Glomerular endothelial cell (primary cell): ENCODE measurements at regions not wholly inside any gene's neighbourhood (a gene's known extent, or its start where the extent isn't known, plus 50 kb on each side); places are given as distances from the start of the nearest gene placed in this dataset.
"Not testable (repeated sequence)": the region's sequence is repeated elsewhere in the genome, so short reads cannot be mapped to it uniquely, and the experiment has no call there.

ENCODE experiments used
- DNase-seq: peaks from one replicate; pipeline ENCODE4 v3.0.0-alpha.2; 2011; ENCODE audit warnings: low read depth, low spot score; ENCODE audit errors: extremely low read depth

DNA sequence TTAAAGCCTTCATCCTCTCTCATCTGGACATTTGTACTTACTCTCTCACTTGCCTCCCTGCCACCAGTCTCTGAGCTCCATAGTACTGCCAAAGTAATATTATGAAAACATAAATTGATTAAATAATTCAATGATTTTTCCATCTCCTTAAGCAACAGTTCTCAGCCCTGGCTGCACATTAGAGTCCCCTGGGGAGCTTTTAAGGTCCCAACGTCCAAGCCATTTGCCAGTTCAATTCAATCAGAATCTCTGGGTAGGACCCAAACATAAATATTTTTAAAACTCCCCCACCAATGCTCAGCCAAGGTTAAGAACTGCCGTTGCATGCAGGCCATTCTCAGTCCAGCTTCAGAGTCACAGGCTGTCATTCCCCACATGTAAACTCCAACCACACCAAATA lies 114.4 kb upstream of the BMAL1 start:
- DNase-seq, result no peak

DNA sequence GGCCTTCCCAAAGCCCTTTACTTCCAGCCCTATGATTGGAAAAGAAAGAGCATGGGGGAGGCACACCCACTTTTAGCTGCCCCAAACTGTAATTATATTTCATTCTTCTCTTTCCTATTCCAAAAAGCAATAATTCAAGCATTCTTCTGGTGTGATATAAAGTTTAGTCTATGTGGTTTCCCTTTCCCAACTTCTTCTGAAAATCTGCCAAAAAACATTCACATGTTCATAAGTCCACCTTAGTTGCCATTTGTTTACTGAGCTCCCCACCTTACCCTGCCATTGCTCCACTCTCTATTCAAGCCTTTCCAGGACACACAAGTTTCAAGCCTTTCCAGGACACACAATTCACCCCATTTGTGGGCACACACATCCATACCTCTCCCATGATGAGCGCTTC lies 111.6 kb upstream of the BMAL1 start:
- no peak for DNase-seq

DNA sequence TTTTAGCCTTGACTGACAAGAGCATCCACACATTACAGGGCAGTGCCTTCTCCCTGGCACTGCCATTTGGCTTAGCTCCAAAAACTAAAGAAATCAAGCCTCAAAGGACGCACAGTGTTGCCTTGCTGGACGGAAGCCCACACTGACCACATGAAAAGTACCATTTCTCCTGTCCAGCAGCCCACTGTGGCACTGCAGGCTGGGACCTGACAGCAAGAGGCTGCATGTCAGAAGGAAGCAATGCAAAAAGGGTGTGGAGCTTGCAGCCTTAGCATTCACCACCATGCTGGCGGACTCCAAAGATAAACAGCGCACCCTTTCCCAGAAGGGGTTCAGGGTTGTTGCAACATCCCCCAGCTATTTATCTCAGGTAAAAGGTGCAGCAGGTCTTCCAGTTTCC lies 109.3 kb upstream of the BMAL1 start:
- no peak for DNase-seq

DNA sequence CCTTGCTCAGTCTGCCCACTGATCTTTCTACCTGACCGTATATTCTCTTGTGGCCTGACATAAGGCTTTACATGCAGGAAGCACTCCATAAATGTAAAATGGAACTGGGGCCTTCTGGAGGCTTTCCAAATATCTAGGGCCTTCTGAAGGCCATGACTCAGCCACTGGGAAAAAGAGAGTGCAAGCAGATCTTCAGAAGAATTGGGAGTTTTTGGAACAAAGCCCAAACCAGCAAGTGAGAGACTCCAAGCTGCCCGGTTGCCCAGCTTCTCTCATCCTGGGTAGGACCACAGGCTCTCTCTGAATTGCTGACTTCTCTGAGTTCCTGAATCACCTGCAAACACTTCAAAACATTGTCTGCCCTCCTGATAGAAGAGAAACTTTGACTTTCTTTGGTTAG lies 107.9 kb upstream of the BMAL1 start:
- no peak for DNase-seq

DNA sequence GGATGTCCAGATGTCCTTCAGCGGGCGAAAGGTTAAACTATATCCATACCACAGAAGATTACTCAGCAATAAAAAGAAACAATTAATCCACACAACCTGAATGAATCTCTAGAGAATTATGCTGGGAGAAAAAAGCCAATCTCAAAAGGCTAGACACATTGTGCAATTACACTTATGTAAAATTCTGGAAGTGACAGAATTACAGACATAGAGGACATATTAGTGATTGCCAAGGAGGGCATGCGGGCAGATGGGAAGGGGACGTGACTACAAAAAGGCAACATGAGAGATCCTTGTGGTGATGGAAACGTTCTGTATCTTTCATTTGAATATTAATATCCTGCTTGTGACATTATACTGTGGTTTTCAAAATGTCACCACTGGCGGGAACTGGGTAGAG lies 103.5 kb upstream of the BMAL1 start:
- DNase-seq, result no peak

DNA sequence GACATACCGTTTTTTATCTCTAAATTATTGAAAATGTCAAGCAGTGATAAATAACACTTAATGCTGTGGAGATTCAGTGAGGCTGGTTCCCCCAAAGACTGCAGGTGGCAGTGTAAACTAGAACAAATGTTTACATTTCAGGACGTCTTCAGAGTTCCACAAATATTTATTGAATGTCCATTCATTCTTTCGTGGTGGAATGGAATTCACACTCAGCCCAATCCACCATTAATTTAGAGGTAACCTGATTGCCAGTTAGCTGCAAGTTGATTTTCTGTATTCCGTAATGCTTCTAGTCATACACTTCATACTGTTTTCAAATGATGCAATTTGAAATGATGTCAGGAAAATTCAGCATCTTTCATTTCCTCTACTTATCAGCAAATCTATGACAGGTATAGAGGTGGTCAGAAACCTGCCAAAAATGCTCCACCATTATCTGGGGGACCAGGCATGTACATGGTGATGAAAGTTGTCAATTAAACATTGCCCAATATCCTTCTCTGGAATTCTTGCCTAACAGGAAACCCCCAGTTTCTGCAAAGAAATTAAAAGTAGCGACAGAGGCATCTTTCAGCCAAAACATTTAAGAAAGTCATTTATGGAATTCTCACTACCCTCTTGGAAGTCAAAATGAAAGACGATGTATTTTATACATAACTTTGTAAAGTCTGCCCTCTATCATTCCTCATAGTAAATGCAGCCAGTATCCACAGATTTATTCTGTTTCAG lies 94.3 kb upstream of the BMAL1 start:
- no peak for DNase-seq

DNA sequence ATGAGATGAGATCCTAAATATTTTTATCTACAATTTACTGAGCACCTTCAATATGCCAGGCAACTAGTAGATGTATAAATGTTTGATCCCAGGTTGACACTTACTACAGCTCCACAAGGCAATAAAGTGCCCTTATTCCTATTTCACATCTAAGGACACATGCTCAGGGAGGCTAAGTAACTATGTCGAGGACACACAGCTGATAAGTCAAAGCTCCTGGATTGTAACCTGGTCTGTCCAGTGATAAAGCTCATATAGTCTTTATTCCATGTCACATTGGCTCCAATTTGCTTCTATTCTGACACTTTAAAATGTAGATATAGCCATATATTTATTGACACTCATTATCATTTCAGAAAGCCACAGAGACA lies 93.8 kb upstream of the BMAL1 start:
- no peak for DNase-seq

DNA sequence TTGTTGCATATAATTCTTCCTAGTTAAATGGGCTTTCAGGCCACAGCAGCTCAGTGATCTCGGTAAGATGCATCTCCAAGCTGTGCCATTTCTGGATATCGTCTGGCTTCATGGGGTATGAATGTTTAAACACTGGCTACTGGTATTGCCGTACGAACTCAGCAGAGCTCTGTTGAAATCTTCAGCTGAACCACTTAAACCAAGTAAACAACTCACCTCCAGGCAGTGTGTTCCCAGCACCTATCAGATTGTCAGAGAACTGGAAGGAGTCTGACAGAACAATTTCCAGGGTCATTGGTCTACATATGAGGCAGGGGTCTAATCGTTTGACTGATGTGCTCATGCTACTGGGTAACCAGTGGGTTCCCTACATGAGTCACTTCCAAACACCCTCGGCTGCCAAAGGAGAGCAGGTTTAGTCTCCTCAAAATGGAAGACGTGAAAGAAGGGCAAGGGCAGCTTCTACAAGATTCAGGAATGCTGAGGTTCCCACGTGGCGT lies 93.2 kb upstream of the BMAL1 start:
- no peak for DNase-seq

DNA sequence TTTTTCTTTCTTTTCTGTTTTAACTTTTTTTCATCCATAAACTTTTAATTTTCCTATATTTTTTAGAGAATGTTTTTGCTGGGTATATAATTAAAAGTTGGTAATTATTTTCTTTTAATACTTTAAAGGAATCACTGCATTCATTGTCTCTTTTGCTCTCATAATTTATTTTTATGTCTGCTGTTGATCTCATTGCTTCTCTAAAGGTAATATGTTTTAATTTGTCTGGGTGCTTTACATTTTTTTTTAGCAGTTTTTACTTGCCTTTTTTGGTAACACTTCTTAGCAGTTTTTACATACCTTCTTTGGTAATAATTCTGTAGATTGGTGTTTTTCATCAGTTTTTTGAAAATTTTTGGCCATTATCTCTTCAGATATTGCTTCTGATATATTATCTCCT lies 89.4 kb upstream of the BMAL1 start:
- DNase-seq, result no peak

DNA sequence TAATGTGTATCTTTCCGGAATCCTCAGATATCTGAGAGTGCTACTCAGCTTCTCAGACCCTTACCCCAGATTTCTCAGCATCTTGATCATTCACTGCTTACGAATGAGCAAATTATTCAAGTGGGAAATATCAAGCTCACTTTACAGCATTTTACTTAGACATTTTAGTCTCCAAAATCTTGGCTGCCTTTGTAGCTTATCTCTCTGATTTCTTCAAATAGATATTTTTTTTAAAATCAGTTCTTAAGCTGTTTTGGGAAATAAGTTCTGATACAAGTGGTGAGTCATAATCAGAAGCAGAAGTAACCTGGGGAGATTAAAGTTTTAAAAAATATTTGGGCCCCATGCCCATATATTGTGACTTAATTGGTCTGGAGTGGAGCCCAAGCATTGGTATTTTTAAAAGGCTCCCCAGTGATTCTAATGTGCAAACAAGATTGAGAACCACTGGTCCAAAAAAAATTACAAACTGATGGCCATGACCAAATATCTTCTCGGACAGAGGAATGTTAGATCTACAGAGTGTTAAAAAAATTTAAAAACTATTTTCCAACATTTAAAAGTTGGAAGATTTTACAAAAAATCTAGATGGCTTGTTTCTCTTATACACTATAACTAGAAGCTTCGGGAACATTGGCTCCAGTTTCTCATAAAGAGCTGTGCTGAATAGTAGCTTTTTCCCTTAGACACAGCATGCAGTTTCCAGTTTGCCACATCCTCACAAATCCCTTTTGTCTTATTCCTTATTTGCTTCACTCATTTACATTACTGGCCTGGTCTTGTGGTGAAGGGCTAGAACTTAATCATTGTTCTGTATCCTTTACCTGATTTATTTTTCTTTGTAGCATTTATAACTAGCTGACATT lies 87.8 kb upstream of the BMAL1 start:
- no peak for DNase-seq

DNA sequence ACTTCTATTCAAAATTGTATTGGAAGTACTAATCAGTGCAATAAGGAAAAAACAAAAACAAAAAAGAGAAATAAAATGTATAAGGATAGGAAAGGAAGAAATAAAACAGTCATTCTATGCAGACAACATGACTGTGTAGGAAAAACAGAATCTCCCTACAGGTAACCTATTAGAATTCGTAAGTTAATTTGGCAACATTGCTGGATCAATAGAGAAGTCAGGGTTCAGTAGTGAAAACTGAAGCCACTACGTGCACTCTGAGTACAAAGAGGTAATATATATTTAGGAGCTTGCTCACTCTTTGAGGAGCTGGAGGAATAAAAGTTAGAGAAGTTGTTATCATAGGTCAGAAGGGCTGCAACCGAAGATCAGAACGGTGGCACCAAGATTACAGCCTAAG lies 84.0 kb upstream of the BMAL1 start:
- no peak for DNase-seq

DNA sequence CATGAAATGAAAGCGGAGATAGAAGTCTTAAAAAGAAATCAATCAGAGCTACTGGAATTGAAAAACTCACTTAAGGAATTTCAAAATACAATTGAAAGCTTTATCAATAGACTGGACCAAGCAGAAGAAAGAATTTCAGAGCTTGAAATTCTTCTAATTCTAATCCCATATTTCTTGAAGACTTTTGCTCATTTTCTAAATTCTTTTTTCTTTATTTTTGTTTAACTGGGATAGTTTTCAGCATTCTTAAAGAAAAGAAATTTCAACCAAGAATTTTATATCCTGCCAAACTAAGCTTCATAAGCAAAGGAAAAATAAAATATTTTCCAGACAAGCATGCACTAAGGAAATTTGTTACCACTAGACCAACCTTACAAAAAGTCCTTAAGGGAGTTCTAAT lies 80.2 kb upstream of the BMAL1 start:
- DNase-seq, result not testable (repeated sequence)

DNA sequence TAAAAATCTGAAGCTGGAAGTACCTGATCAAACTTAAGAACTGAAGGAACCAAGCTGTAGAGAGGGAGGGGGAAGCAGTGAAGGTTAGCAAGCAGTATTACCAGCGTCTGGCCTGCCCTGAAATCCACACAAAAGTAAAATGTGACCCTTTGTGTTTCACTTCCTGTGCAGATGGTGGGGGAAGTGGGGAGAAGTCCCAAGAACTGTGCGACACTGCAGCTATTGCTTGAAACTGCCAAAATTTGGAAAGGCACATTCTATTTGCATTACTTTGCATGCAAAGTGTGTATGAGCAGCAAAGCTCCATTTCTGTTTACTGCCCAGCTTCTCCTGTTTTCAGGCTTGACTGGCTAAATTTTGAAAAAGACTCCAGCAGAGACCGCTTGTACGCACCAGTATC lies 72.1 kb upstream of the BMAL1 start:
- DNase-seq, result no peak

DNA sequence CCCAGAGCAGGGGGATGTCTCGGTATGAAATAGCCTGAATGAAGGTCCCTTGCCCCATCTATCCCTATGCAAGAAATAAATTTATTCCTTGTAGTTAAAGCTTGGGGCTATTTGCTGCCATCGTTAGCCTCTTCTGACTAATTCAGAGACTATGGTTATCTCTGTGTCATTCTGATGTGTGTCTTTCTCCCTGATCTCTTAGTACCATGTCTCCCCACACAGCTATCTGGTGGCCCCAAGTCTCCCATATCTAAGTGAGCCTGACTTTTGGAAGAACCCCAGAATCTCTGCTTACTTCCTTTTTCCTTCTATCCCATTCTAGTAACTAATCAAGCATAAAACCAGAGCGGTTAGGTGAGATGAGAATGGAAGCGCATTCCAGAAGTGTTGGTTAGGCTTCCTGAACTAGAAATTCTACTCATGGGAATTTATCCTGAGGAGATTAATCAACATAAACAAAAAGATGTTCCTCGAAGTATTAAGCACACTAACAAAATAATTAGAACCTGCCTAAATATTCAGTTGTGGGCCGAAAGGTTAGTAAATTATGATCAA lies 71.4 kb upstream of the BMAL1 start:
- no peak for DNase-seq

DNA sequence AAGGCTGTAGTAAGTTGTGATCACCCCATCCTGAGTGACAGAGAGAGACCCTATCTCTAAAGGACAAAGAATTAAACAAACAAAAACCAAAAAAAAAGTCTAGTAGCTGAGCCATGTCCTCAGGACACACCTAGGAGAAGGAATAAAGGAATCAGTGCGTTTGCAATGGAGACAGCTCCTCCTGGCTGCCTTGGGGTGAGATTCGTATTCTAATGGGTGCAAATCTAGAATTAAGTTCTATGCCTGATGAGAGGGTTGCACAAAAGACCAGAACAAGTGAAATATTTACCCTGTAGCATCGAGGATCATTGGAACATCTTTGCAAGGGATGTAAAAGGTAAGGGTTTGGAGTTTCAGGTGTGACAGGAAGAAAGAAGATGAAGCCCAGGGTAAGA lies 70.3 kb upstream of the BMAL1 start:
- DNase-seq, result no peak

DNA sequence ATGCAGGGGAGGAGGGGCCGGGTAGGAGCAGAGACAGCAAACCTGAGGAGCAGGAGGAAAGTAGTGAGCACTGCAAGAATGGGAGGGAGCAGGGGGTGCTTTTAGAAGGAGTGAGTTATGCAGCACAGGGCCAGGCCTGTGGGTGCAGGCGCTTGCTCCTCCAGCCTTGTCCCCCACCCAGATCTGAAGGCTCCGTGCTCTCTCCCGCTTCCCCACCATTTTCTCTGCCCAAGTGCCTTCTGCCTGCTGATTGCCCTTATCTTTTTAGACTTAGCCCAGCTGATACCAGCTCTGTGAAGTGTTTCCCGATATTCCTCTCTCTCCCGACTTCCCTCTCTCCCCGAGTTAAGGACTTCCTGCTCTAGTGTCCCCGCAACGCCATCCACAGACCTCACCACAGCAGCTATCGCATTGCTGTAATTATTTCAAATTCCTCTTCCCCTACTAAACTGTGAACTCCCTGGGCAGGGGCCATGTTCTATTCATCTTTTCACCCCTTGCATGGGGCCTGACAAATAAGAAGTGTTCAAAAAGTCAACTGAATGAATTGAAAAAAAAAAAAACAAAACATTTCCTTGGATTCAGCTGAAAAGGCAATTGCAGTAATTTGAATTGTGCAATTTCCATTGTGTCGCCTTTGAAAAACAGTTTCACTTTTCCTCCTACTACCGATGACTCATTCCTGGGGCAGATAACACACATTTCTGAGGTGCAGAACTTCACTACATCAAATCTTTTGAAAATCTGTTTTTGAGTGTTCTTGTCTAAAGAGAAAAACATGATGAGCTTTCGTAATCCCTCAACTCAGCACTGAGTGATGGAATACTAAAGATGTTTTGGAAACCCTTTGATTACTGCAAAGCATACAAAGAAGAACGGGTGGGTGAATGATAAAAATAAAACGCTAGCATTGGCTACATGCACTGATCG lies 69.7 kb upstream of the BMAL1 start:
- no peak for DNase-seq

DNA sequence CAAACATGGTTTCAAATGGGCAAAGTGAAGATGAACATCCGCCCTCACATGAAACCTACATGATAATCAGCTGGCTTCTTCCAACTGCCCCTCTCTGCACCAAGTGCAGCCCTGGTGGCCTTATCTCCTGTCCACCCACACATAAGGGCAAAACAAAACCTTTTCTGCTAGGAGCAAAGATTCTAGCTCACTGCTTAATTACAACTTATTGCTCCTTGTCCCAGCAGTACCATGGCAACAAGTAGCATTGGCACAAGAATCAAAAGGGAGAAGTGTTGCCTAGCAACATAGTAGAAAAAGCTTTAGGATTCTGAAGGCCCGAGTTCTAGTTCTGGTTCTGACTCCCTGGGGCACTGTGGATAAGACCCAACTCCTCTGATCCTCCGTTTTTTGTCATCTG lies 68.7 kb upstream of the BMAL1 start:
- DNase-seq, result no peak

DNA sequence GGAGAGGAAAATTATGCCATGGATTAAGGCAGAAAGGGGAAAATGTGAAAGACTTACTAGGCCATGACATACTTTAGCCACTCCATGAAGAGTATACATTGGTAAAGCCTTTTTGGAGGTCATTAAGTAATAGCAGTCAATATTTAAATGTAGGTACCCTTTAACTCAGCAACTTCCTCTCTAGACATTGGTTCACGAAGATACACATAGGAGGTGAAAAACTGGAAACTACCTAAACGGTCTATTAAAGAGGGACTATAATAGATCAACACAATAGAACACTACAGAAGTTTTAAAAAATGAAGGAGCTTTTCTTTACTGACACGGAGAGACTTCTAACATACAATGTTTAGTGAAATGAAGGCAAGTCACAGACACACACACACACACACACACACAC lies 68.2 kb upstream of the BMAL1 start:
- no peak for DNase-seq

DNA sequence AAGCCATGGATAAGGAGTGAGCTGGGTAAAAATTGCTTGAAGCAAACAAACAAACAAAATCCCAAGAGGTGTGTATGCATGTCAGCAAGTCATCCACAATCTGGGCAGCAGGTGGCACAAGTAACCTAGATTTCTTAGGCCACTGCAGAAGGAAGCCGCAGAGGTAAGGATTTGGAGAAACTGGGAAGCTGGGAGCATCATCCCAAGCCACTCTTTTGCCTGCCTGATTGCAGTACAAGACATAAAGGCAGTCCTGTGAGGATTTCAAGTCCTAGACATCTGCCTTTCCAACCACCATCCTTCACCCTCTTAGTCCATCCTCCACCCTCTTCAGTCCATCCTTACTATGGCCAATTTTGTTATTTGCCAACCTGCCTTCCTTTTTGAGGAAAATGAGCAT lies 67.2 kb upstream of the BMAL1 start:
- no peak for DNase-seq

DNA sequence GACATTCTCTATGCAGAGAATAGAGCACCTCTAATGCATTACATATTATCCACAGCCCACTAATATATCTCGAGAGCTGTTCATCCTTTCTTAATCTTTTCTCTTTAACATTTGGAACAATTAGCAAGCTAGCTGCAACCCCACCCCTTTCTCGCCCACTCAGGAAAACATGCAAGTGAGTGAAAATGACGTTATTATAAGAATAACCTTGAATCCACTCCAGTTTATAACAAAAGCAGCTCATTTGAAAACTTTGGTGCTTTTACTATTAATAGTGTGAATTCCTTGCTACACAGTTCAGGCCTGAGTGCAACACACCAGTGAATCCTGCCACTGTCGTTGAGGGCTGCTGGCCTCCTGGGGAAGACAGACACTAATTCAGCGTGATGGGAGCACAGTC lies 63.3 kb upstream of the BMAL1 start:
- DNase-seq, result no peak

DNA sequence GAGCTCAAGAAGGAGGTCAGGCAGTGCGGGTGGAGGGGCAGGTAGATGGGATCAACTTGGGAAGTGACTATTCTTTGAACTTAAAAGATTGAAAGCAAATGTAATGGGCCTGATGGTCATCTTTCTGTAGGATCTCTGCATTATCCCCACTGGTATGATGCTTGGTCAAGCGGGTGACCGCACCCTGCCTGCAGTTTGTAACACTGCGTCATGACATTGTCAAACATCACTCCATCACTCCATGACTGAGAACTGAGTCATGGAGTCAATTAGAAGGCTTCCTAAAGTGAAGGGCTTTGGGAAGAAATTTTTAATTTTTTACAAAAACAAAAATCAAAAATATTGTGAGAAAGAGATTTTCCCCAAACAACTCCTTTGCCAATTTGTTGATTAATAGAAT lies 62.4 kb upstream of the BMAL1 start:
- DNase-seq, result no peak
